HG03045 (cell line): ENCODE measurements at regions not wholly inside any gene's neighbourhood (a gene's known extent, or its start where the extent isn't known, plus 50 kb on each side); places are given as distances from the start of the nearest gene placed in this dataset.
A peak's percentile ranks its signal among the peaks of the same experiment; 100 is the strongest.
"Not testable (repeated sequence)": the region's sequence is repeated elsewhere in the genome, so short reads cannot be mapped to it uniquely, and the experiment has no call there.

Experiments
- ATAC-seq: cut with Tn5 transposase; IDR thresholded peaks from one replicate; pipeline ENCODE4 v1.9.1; 2021; ENCODE audit warnings: mild to moderate bottlenecking, moderate library complexity; ENCODE audit not compliant: unreplicated experiment

DNA sequence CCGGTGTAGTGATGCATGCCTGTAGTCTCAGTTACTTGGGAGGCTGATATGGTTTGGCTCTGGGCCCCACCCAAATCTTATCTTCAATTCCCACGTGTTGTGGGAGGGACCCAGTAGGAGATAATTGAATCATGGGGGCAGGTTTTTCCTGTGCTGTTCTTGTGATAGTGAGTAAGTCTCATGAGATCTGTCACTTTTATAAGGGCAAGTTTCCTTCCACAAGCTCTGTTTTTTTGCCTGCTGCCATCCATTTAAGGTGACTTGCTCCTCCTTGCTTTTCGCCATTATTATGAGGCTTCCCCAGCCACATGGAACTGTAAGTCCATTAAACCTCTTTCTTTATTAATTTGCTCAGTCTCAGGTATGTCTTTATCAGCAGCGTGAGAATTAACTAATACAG lies 566.7 kb upstream of the NECTIN3 start:
- ATAC-seq, result no peak

DNA sequence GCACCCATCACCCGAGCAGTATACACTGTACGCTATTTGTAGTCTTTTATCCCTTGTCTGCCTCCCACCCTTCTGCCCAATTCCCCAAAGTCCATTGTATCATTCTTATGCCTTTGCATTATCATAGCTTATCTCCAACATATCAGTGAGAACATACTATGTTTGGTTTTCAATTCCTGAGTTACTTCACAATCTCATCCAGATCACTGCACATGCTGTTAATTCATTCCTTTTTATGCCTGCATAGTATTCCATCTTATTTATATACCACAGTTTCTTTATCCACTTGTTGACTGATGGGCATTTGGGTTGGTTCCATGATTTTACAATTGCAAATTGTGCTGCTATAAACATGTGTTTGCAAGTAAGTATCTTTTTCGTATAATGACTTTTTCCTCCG lies 564.7 kb upstream of the NECTIN3 start:
- ATAC-seq, result no peak

GRCh38 chr3:110507570-110507969 lies 564.0 kb upstream of the NECTIN3 start:
- ATAC-seq, result not testable (repeated sequence)

- ATAC-seq, result no peak
Observed at GRCh38 chr3:110512961-110513360, 558.7 kb upstream of the NECTIN3 start.

DNA sequence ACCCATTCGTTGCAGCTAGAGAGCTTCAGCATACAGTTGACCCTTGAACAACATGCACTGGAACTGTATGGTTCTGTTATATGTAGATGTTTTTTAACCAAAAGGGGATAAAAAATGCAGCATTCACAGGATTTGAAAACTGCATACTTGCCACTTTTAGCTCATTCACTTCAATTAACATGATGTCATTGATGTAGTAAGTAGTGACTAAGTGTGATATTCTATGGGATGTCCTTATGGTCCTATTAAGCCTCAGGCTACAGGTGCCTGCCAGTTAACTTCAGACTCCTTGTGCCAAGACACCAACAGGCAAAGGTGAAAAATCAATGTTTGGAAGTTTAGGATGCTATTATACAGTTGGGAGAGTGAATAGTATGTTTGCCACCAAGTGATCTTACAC lies 553.6 kb upstream of the NECTIN3 start:
- no peak for ATAC-seq

- ATAC-seq, result no peak
Observed at GRCh38 chr3:110519071-110519470, 552.5 kb upstream of the NECTIN3 start.

GRCh38 chr3:110521019-110521418 lies 550.6 kb upstream of the NECTIN3 start:
- ATAC-seq, result no peak

DNA sequence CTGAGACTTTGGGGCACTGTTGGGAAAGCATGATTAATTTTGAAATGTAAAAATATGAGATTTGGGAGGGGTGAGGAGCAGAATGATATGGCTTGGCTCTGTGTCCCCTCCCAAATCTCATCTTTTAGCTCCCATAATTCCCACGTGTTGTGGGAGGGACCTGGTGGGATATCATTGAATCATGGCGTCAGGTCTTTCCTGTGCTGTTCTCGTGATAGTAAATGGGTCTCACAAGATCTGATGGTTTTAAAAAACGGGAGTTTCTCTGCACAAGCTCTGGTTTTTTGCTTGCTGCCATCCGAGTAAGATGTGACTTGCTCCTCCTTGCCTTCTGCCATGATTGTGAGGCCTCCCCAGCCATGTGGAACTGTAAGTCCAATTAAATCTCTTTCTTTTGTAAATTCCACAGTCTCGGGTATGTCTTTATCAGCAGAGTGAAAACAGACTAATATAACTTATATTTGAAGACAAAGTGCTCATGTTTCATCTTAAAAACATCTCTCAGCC lies 546.0 kb upstream of the NECTIN3 start:
- ATAC-seq, result not testable (repeated sequence)

DNA sequence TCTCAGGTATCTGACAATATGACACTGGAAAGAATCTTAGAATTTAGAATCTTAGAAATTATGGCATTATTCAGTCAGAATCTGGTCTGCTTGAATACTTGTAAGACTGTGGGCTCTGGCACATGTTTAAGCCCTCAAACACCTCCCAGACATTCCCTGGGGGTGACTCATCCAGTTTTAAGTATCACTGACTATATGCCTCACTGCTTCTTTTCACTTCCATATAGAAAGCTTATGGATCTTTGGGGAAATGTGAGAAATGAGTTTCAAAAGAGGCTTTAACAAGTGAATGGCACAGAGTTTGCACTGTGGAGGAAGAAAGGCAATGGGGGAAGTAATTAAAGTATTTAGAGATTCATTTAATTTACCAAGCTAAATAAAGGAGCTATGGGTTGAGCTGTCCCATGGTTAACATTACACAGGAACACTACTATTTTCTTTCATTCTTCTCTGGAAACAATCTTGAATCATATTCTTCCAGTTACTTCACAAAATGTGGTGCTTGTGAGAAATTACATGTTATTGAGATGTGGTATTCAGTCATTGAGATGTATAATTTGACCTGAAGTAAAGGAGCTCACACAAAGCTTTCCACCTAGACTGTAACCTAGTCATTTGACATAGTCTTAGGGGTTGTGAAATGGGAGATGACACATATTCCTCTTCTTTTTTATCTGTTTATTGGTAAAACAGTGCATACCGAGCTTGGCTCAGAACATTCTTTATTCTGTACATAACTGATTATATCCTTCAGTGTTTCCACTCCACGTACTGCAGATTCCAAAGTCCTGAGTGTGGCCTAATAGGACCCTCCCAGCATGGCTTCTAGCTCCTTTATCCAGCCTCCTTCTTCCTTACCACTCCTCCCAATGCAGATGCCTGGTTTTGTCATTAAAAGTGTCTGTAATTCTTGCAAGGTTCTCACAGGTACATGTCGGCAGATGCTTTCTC lies 544.6 kb upstream of the NECTIN3 start:
- ATAC-seq, result no peak

- ATAC-seq, result no peak
Observed at GRCh38 chr3:110528305-110529121, 543.1 kb upstream of the NECTIN3 start.

GRCh38 chr3:110530902-110531301 lies 540.7 kb upstream of the NECTIN3 start:
- no peak for ATAC-seq

- no peak for ATAC-seq
Observed at GRCh38 chr3:110533089-110533488, 538.5 kb upstream of the NECTIN3 start.

GRCh38 chr3:110542552-110543150 lies 529.0 kb upstream of the NECTIN3 start:
- ATAC-seq, result no peak

DNA sequence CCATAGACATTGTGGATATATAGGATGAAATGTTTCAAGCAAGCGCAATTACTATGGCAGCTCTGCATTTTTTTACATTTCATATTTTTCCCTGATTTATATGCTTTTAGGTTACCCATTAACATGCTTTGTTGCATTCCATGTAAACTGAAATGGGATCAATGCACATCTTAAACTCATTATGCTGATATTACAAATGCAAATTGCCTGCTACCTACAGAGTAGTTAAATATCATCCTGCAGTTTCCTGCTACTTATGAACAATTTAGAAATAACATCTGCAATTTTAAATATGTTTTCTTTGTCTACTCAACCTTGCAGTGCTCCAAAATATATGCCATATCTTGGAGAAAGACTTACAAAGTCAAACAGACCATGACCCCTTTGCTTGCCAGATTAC lies 526.9 kb upstream of the NECTIN3 start:
- no peak for ATAC-seq

DNA sequence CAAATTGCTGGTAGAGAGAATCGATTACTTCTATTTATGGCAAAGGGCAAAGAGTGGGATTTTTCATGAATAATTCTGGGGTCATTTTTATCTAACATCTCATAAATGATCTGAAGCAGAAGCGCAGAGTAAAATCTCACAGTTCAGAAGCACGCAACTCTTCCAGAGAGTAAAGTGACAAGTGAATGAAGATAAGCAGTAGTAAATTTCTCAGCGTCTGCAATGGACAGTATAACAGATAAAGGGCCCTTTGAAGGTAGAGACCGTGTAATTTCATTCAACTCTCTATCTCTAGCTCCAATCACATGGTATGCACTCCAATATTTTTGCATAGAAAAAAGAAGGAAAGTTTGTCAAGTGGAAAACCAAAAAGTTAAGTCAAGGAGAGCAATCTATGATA lies 521.1 kb upstream of the NECTIN3 start:
- ATAC-seq, result no peak

GRCh38 chr3:110562621-110563020 lies 509.0 kb upstream of the NECTIN3 start:
- ATAC-seq, result no peak

DNA sequence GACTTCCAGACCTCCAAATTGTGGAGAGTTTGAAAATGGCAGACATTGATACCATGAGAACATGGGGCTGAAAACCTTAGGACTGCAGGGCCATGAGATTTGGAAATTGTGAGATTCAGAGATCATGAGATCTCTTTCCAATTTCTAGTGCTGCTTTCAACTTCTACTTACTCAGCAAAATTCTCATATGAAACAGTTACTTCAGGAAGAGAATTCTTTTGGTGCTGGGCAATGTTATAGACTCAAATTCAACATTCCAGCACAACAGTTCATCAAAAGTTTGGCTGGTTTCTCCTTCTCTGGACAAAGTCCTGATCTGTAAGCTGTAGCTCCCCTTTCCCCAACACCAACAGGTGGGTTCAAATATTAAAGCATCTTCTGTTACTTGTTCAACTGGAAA lies 506.9 kb upstream of the NECTIN3 start:
- ATAC-seq, result no peak

DNA sequence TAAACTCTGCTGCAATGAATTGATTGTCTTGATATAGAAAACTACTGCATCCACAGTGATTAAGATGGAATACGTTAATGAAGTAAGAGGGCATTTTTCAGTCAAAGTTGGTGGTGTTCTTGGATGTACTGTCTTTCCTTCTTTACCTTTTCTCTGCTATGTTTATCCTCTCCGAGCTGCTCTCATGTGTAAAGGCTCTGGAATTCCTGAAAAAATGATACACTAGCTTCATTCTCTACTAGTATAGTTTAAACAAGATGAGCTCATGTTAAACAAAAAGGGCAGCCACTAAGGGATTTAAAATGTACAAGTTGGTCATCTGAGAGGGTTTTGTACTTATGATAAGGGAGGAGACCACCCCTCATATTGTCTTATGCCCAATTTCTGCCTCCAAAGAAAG lies 504.6 kb upstream of the NECTIN3 start:
- ATAC-seq, result no peak

- ATAC-seq, result peak; percentile 86
Observed at GRCh38 chr3:110568246-110568645, 503.4 kb upstream of the NECTIN3 start.

GRCh38 chr3:110569073-110569472 lies 502.5 kb upstream of the NECTIN3 start:
- peak; percentile 47 for ATAC-seq

DNA sequence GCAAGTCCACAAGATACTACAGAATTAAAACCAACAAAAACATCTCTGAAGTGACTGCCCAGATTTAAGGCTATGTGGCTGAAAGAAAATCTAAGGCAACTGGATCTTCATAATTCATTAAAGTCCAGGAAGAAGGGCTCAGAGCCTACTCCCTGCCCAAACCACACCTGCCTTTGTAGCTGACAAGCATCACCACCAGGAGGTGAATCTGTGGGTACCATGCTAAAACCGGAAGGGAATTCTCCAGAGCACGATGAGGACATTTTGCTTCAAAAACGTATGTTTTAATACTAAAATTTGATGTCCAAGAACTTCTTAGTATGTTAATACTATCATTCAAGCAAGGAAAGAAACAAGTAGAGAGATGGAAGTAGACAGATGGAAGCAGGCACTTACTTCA lies 495.9 kb upstream of the NECTIN3 start:
- no peak for ATAC-seq
